ENCODE measurements at regions not wholly inside any gene's neighbourhood (a gene's known extent, or its start where the extent isn't known, plus 50 kb on each side); places are given as distances from the start of the nearest gene placed in this dataset.
"Not testable (repeated sequence)": the region's sequence is repeated elsewhere in the genome, so short reads cannot be mapped to it uniquely, and the experiment has no call there.

- DNase-seq = no peak
- H3K4me3 ChIP-seq = no peak overlapping the region
- H3K36me3 ChIP-seq = no peaks in the 10 kb centered on the region
- no peaks in the 10 kb centered on the region for H3K9me3 ChIP-seq
- H3K4me1 ChIP-seq = peaks cover 0 to 43% (median 15%) of the 10 kb centered on the region in 4 donors
- H3K27ac ChIP-seq = peak overlapping the region; percentile 68 to 73
- intact Hi-C loops (cut with DNase I; ENCODE audit: low total_unique reads) = no loop called here
- H3K27me3 ChIP-seq = no peaks in the 10 kb centered on the region
- no peak for TF ChIP-seq CTCF (IDR thresholded peaks at IDR 0.05)
Observed at GRCh38 chr2:195534971-195535370, 122.1 kb upstream of the SLC39A10 start.

- peak; percentile 13 for TF ChIP-seq CTCF (IDR thresholded peaks at IDR 0.05)
- DNase-seq = peak; percentile 83 to 93
- Histone ChIP-seq H3K4me3 (peak overlapping the region; percentile 0 to 8), H3K27me3 (no peaks in the 10 kb centered on the region), H3K27ac (peak overlapping the region; percentile 68 to 73), H3K4me1 (peaks cover 0 to 43% (median 15%) of the 10 kb centered on the region in 4 donors), H3K36me3 (no peaks in the 10 kb centered on the region), H3K9me3 (no peaks in the 10 kb centered on the region)
- intact Hi-C loops (cut with DNase I; ENCODE audit: low total_unique reads) = no loop called here
Observed at GRCh38 chr2:195533771-195534642, 123.0 kb upstream of the SLC39A10 start.

- peaks cover 0 to 43% (median 15%) of the 10 kb centered on the region in 4 donors for H3K4me1 ChIP-seq
- peak overlapping the region; percentile 68 to 73 for H3K27ac ChIP-seq
- no peaks in the 10 kb centered on the region for H3K9me3 ChIP-seq
- intact Hi-C loops (cut with DNase I; ENCODE audit: low total_unique reads) = no loop called here
- H3K27me3 ChIP-seq = no peaks in the 10 kb centered on the region
- H3K4me3 ChIP-seq = no peak overlapping the region
- H3K36me3 ChIP-seq = no peaks in the 10 kb centered on the region
- DNase-seq = no peak
- no peak for TF ChIP-seq CTCF (IDR thresholded peaks at IDR 0.05)
Observed at GRCh38 chr2:195532628-195533271, 124.3 kb upstream of the SLC39A10 start.

- H3K9me3 ChIP-seq = no peaks in the 10 kb centered on the region
- intact Hi-C loops (cut with DNase I; ENCODE audit: low total_unique reads) = no loop called here
- H3K27me3 ChIP-seq = no peaks in the 10 kb centered on the region
- no peaks in the 10 kb centered on the region for H3K36me3 ChIP-seq
- no peak for DNase-seq
- H3K4me1 ChIP-seq = peaks cover 0 to 43% (median 15%) of the 10 kb centered on the region in 4 donors
- no peak overlapping the region for H3K4me3 ChIP-seq
- peak overlapping the region; percentile 68 to 73 for H3K27ac ChIP-seq
- TF ChIP-seq CTCF (IDR thresholded peaks at IDR 0.05) = no peak
Observed at GRCh38 chr2:195532255-195532627, 124.8 kb upstream of the SLC39A10 start.

GRCh38 chr2:195531754-195532153 is 125.3 kb upstream of the SLC39A10 start:
- Histone ChIP-seq H3K4me1 (peaks cover 0 to 43% (median 15%) of the 10 kb centered on the region in 4 donors), H3K27me3 (no peaks in the 10 kb centered on the region), H3K4me3 (no peak overlapping the region), H3K36me3 (no peaks in the 10 kb centered on the region), H3K27ac (no peak overlapping the region), H3K9me3 (no peaks in the 10 kb centered on the region)
- DNase-seq = no peak
- TF ChIP-seq CTCF (IDR thresholded peaks at IDR 0.05) = no peak
- intact Hi-C loops (cut with DNase I; ENCODE audit: low total_unique reads) = no loop called here

GRCh38 chr2:195523242-195523641 is 133.8 kb upstream of the SLC39A10 start:
- H3K27me3 ChIP-seq; H3K27ac ChIP-seq; H3K4me3 ChIP-seq; intact Hi-C loops (cut with DNase I; ENCODE audit: low total_unique reads); H3K9me3 ChIP-seq; DNase-seq; H3K36me3 ChIP-seq: not testable (repeated sequence)
- peaks cover 0 to 17% (median 0%) of the 10 kb centered on the region in 4 donors for H3K4me1 ChIP-seq

Measured in tibial artery (tissue), 4 donors.